ENCODE measurements at regions not wholly inside any gene's neighbourhood (a gene's known extent, or its start where the extent isn't known, plus 50 kb on each side); places are given as distances from the start of the nearest gene placed in this dataset.

GRCh38 chr2:78782196-78782595, 243.3 kb upstream of the REG3G start:
- TF ChIP-seq CTCF (IDR thresholded peaks at IDR 0.05) = no peak
- no peak for TF ChIP-seq POLR2A (IDR thresholded peaks at IDR 0.05)

Data from testis (tissue), 2 donors.